ENCODE measurements at regions not wholly inside any gene's neighbourhood (a gene's known extent, or its start where the extent isn't known, plus 50 kb on each side); places are given as distances from the start of the nearest gene placed in this dataset.

GRCh38 chr7:118046801-118047200 lies 137.2 kb upstream of the LSM8 start:
- Mint-ChIP-seq H3K36me3 (ENCODE audit: low read depth) (no peaks in the 10 kb centered on the region), H3K4me3 (no peak overlapping the region), H3K9me3 (no peaks in the 10 kb centered on the region), H3K4me1 (peaks cover 5% of the 10 kb centered on the region), H3K27ac (no peak overlapping the region), H3K27me3 (ENCODE audit: low read depth, poor library complexity) (no peaks in the 10 kb centered on the region)
- DNase-seq: no peak
- no peak for TF ChIP-seq CTCF (IDR thresholded peaks at IDR 0.05)

GRCh38 chr7:118052336-118052735 lies 131.6 kb upstream of the LSM8 start:
- TF ChIP-seq CTCF (IDR thresholded peaks at IDR 0.05): no peak
- no peak for DNase-seq
- Mint-ChIP-seq H3K4me1 (peaks cover 5% of the 10 kb centered on the region), H3K4me3 (no peak overlapping the region), H3K36me3 (ENCODE audit: low read depth) (no peaks in the 10 kb centered on the region), H3K9me3 (no peaks in the 10 kb centered on the region), H3K27me3 (ENCODE audit: low read depth, poor library complexity) (peaks cover 11% of the 10 kb centered on the region), H3K27ac (no peak overlapping the region)

GRCh38 chr7:118053353-118053752 lies 130.6 kb upstream of the LSM8 start:
- no peaks in the 10 kb centered on the region for H3K36me3 Mint-ChIP-seq (ENCODE audit: low read depth)
- H3K9me3 Mint-ChIP-seq: no peaks in the 10 kb centered on the region
- DNase-seq: no peak
- no peak for TF ChIP-seq CTCF (IDR thresholded peaks at IDR 0.05)
- H3K4me3 Mint-ChIP-seq: no peak overlapping the region
- H3K27ac Mint-ChIP-seq: no peak overlapping the region
- H3K27me3 Mint-ChIP-seq (ENCODE audit: low read depth, poor library complexity): peaks cover 14% of the 10 kb centered on the region
- peaks cover 5% of the 10 kb centered on the region for H3K4me1 Mint-ChIP-seq

- no peak for DNase-seq
- peaks cover 5% of the 10 kb centered on the region for H3K4me1 Mint-ChIP-seq
- H3K9me3 Mint-ChIP-seq: no peaks in the 10 kb centered on the region
- no peak overlapping the region for H3K4me3 Mint-ChIP-seq
- H3K27me3 Mint-ChIP-seq (ENCODE audit: low read depth, poor library complexity): peaks cover 15% of the 10 kb centered on the region
- H3K36me3 Mint-ChIP-seq (ENCODE audit: low read depth): no peaks in the 10 kb centered on the region
- no peak overlapping the region for H3K27ac Mint-ChIP-seq
- no peak for TF ChIP-seq CTCF (IDR thresholded peaks at IDR 0.05)
These were observed 129.4 kb upstream of the LSM8 start for GRCh38 chr7:118054529-118054928.

GRCh38 chr7:118055647-118056046 lies 128.3 kb upstream of the LSM8 start:
- Mint-ChIP-seq H3K4me3 (no peak overlapping the region), H3K4me1 (peaks cover 5% of the 10 kb centered on the region), H3K27ac (no peak overlapping the region), H3K9me3 (no peaks in the 10 kb centered on the region), H3K36me3 (ENCODE audit: low read depth) (no peaks in the 10 kb centered on the region), H3K27me3 (ENCODE audit: low read depth, poor library complexity) (peaks cover 17% of the 10 kb centered on the region)
- DNase-seq: no peak
- TF ChIP-seq CTCF (IDR thresholded peaks at IDR 0.05): no peak

- H3K36me3 Mint-ChIP-seq (ENCODE audit: low read depth): no peaks in the 10 kb centered on the region
- H3K9me3 Mint-ChIP-seq: no peaks in the 10 kb centered on the region
- peaks cover 22% of the 10 kb centered on the region for H3K27me3 Mint-ChIP-seq (ENCODE audit: low read depth, poor library complexity)
- no peak overlapping the region for H3K4me3 Mint-ChIP-seq
- DNase-seq: no peak
- H3K27ac Mint-ChIP-seq: no peak overlapping the region
- H3K4me1 Mint-ChIP-seq: peaks cover 2% of the 10 kb centered on the region
- TF ChIP-seq CTCF (IDR thresholded peaks at IDR 0.05): no peak
These were observed 126.6 kb upstream of the LSM8 start for GRCh38 chr7:118057404-118057803.
